MM.1S (cell line): ENCODE measurements at regions not wholly inside any gene's neighbourhood (a gene's known extent, or its start where the extent isn't known, plus 50 kb on each side); places are given as distances from the start of the nearest gene placed in this dataset.

Experiments
- DNase-seq: peaks from one replicate; pipeline ENCODE4 v3.0.0-alpha.2; 2015
- H2AFZ ChIP-seq: fragments of 300-600 bp; sonication (generic); 2 replicates; pipeline ENCODE4 v1.6.0; 2016; ENCODE audit warnings: antibody characterized with exemption, low read length
- H3F3A ChIP-seq: fragments of 300-600 bp; sonication (generic); 2 replicates; pipeline ENCODE4 v1.6.1; 2016; ENCODE audit warnings: mild to moderate bottlenecking, antibody characterized with exemption, low read length, moderate library complexity, mixed read lengths; ENCODE audit not compliant: insufficient read depth
- H3K27ac ChIP-seq: fragments of 300-600 bp; sonication (generic); 2 replicates; pipeline ENCODE4 v1.5.1; 2016; ENCODE audit warnings: mild to moderate bottlenecking, low read length
- H3K27me3 ChIP-seq: fragments of 300-600 bp; sonication (generic); replicated peaks from 2 replicates; pipeline ENCODE4 v1.6.0; 2016; ENCODE audit warnings: low read length; ENCODE audit not compliant: insufficient read depth
- H3K36me3 ChIP-seq: fragments of 300-600 bp; sonication (generic); replicated peaks from 2 replicates; pipeline ENCODE4 v1.6.1; 2016; ENCODE audit warnings: mild to moderate bottlenecking, low read length, mixed read lengths; ENCODE audit not compliant: insufficient read depth
- H3K4me1 ChIP-seq: fragments of 300-600 bp; sonication (generic); 2 replicates; pipeline ENCODE4 v1.6.1; 2016; ENCODE audit warnings: low read length, mixed read lengths
- H3K4me2 ChIP-seq: fragments of 300-600 bp; sonication (generic); 2 replicates; pipeline ENCODE4 v1.6.0; 2016; ENCODE audit warnings: low read depth, low read length
- H3K4me3 ChIP-seq: fragments of 300-600 bp; sonication (generic); 2 replicates; pipeline ENCODE4 v1.5.1; 2016; ENCODE audit warnings: low read length, mixed read lengths
- H3K79me2 ChIP-seq: fragments of 300-600 bp; sonication (generic); 2 replicates; pipeline ENCODE4 v1.6.1; 2016; ENCODE audit warnings: mixed run types, low read length, mixed read lengths
- H3K9ac ChIP-seq: fragments of 300-600 bp; sonication (generic); 2 replicates; pipeline ENCODE4 v1.6.1; 2016; ENCODE audit warnings: low read length, mixed read lengths
- H3K9me2 ChIP-seq: fragments of 300-600 bp; sonication (generic); replicated peaks from 2 replicates; pipeline ENCODE4 v1.6.1; 2016; ENCODE audit warnings: mild to moderate bottlenecking, low read length, mixed read lengths; ENCODE audit not compliant: insufficient read depth
- H3K9me3 ChIP-seq: fragments of 300-600 bp; sonication (generic); replicated peaks from 2 replicates; pipeline ENCODE4 v1.6.1; 2016; ENCODE audit warnings: mild to moderate bottlenecking, low read length, mixed read lengths; ENCODE audit not compliant: insufficient read depth
- H4K20me1 ChIP-seq: fragments of 300-600 bp; sonication (generic); 2 replicates; pipeline ENCODE4 v1.6.1; 2016; ENCODE audit warnings: mild to moderate bottlenecking, low read length, moderate library complexity, mixed read lengths; ENCODE audit not compliant: insufficient read depth
- EZH2 ChIP-seq: fragments of 300-600 bp; sonication (generic); optimal IDR thresholded peaks from 2 replicates; pipeline ENCODE3; 2017; ENCODE audit warnings: low read depth, mild to moderate bottlenecking, antibody characterized with exemption, low read length, mixed read lengths
- EZH2phosphoT487 ChIP-seq: fragments of 300-600 bp; sonication (generic); IDR thresholded peaks from 2 replicates; pipeline ENCODE4 v1.6.1; 2018; ENCODE audit warnings: antibody characterized with exemption, low read length
- TF ChIP-seq, protein P1 (sequence below): fragments of 300-600 bp; sonication (generic); IDR thresholded peaks from 2 replicates; pipeline ENCODE4 v1.5.1; 2016; ENCODE audit warnings: antibody characterized with exemption, low read length, mixed read lengths

DNA sequence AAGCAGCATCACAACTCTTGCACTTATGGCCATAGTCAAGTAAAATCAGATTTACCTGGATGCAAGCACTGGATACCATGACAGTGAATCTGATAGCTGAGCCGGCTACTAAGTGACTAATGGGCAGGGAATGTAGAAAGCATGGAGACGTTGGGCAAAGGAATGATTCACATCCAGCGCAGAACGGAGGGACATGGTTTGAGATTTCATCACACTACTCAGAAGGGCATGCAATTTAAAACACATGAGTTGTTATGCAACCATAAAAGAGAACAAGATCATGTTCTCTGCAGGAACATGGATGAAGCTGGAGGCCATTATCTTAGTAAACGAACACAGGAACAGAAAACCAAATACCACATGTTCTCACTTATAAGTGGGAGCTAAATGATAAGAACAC lies 169.1 kb upstream of the PIK3R1 start:
- H4K20me1 ChIP-seq: no peaks in the 10 kb centered on the region
- TF ChIP-seq EZH2: no peak
- TF ChIP-seq, protein P1, sequence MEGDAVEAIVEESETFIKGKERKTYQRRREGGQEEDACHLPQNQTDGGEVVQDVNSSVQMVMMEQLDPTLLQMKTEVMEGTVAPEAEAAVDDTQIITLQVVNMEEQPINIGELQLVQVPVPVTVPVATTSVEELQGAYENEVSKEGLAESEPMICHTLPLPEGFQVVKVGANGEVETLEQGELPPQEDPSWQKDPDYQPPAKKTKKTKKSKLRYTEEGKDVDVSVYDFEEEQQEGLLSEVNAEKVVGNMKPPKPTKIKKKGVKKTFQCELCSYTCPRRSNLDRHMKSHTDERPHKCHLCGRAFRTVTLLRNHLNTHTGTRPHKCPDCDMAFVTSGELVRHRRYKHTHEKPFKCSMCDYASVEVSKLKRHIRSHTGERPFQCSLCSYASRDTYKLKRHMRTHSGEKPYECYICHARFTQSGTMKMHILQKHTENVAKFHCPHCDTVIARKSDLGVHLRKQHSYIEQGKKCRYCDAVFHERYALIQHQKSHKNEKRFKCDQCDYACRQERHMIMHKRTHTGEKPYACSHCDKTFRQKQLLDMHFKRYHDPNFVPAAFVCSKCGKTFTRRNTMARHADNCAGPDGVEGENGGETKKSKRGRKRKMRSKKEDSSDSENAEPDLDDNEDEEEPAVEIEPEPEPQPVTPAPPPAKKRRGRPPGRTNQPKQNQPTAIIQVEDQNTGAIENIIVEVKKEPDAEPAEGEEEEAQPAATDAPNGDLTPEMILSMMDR: no peak
- no peak for TF ChIP-seq EZH2phosphoT487
- no peak overlapping the region for H2AFZ ChIP-seq
- H3K27me3 ChIP-seq: no peaks in the 10 kb centered on the region
- no peak overlapping the region for H3K4me3 ChIP-seq
- H3K27ac ChIP-seq: no peak overlapping the region
- no peaks in the 10 kb centered on the region for H3K36me3 ChIP-seq
- DNase-seq: no peak
- H3K9me2 ChIP-seq: no peaks in the 10 kb centered on the region
- H3K9me3 ChIP-seq: no peaks in the 10 kb centered on the region
- H3F3A ChIP-seq: no peaks in the 10 kb centered on the region
- no peaks in the 10 kb centered on the region for H3K4me1 ChIP-seq
- no peaks in the 10 kb centered on the region for H3K79me2 ChIP-seq
- no peak overlapping the region for H3K9ac ChIP-seq
- no peak overlapping the region for H3K4me2 ChIP-seq

DNA sequence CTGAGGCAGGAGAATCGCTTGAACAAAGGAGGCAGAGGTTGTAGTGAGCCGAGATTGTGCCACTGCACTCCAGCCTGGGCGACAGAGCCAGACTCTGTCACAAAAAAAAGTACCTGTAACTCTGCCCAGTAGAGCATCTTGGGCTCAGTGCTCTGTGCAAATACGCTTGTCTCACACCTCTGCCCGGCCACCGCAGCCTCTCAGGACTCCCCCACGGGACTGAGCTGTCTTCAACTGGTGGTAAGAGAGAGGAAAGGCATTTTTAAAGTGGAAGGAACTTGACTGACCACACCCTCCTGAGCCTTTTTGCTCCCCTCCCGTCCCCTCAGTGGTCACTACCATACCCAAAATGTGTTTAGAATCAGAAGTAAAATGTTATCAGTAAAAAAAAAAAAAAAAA lies 174.3 kb upstream of the PIK3R1 start:
- Histone ChIP-seq H4K20me1 (no peaks in the 10 kb centered on the region), H2AFZ (no peak overlapping the region), H3K79me2 (no peaks in the 10 kb centered on the region), H3K4me3 (no peak overlapping the region), H3K36me3 (no peaks in the 10 kb centered on the region), H3K27me3 (no peaks in the 10 kb centered on the region), H3K4me2 (no peak overlapping the region), H3K4me1 (no peaks in the 10 kb centered on the region), H3K9ac (no peak overlapping the region), H3K9me2 (no peaks in the 10 kb centered on the region), H3K9me3 (no peaks in the 10 kb centered on the region), H3K27ac (no peak overlapping the region), H3F3A (no peaks in the 10 kb centered on the region)
- TF ChIP-seq EZH2phosphoT487: no peak
- TF ChIP-seq, protein P1: no peak
- no peak for TF ChIP-seq EZH2
- DNase-seq: no peak

DNA sequence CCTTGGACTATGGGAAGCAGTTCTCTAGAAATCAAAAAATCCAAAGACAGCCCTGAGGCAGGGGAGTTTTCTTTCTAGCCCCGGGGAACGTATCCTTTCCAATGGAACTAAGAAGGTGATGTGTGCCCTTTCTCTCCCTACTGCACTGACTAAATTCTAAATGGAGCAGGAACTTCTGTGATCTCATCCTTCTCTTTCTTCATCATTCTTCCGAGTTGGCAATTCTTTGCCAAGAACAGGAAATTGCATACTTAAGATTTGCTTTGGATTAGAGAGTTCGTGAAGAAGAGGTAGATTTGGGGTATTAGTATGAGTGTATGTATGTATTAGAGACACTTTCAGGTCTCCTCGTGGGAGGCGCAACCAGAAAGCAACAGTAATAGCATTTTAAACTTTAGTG lies 178.0 kb upstream of the PIK3R1 start:
- no peak overlapping the region for H2AFZ ChIP-seq
- no peak for TF ChIP-seq EZH2phosphoT487
- TF ChIP-seq, protein P1: no peak
- TF ChIP-seq EZH2: no peak
- no peaks in the 10 kb centered on the region for H3K9me2 ChIP-seq
- no peaks in the 10 kb centered on the region for H3K9me3 ChIP-seq
- no peaks in the 10 kb centered on the region for H4K20me1 ChIP-seq
- H3K79me2 ChIP-seq: no peaks in the 10 kb centered on the region
- no peak overlapping the region for H3K4me3 ChIP-seq
- no peak overlapping the region for H3K4me2 ChIP-seq
- no peaks in the 10 kb centered on the region for H3K4me1 ChIP-seq
- H3F3A ChIP-seq: no peaks in the 10 kb centered on the region
- no peaks in the 10 kb centered on the region for H3K27me3 ChIP-seq
- H3K27ac ChIP-seq: no peak overlapping the region
- DNase-seq: no peak
- H3K36me3 ChIP-seq: no peaks in the 10 kb centered on the region
- H3K9ac ChIP-seq: no peak overlapping the region
